ENCODE measurements at regions not wholly inside any gene's neighbourhood (a gene's known extent, or its start where the extent isn't known, plus 50 kb on each side); places are given as distances from the start of the nearest gene placed in this dataset.

DNA sequence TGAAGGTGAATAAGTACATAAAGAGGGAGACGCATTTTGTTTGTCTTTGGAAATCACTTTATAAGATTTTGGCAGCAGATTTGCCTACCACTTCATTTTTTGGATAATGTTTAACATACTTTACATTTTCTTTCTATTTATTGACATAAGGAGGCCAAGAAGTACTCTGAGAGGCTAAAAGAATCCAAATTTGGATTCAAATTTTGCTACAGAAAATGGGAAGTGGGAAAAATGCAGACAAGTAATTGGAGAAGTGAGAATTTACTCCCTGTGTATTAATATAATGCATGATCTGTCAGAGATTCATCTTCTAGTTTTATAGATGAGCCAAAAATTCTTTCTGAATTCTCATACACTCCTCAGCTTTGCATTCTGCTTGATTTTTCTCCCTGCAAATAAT is 411.2 kb upstream of the CTNND2 start:
- DNase-seq = no peak

DNA sequence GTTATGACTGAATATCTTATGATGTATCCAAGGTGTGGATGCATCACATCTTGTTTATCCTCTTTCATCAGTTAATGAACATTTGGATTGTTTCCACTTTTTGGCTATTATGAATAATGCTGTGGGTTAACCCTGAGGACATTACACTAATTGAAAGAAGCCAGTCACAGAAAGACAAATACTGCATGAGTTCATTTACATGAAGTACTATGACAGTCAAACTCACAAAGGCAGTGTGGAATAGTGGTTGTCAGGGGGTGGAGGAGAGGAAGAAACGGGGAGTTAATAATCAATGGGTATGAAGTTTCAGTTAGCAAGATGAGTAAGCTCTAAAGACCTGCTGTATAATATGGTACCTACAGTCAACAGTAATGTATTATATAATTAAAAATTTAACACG is 409.4 kb upstream of the CTNND2 start:
- DNase-seq = no peak

DNA sequence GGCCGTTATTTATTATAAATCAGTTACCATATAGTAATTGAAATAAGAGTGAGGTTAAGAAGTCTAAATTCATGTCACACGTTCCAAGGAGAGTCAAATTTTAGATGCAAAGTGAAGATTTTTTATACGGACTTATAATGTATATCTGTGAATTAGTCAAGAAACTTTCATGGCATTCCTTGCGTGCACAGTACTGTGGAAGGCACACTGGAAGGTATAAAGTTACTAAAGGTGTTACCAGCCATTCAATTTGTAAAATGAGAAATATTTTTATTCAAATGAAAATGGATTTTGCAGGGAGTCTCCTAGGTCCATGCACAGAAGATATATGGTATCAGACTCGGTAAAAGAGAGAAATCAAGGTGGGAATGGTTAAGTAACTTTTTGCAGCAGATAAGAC is 408.1 kb upstream of the CTNND2 start:
- DNase-seq = no peak

DNA sequence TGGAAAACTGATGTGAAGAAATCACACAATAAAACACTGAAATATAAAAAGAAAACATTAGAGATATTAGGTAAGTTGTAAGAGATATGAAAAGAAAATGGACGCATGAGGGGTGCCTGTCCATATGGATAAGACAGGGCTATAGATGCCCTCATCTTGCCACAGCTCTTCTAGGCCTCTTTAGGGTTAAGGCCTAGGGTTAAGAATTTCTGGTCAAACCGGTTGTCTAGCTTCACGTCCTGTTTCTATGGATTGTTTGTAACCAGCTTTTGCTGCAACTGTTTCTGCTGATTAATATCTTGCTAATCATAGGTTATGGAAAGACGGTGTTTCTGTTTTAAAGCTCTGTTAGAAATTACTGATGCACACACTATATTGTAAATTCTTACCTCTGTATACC is 389.9 kb upstream of the CTNND2 start:
- no peak for DNase-seq

DNA sequence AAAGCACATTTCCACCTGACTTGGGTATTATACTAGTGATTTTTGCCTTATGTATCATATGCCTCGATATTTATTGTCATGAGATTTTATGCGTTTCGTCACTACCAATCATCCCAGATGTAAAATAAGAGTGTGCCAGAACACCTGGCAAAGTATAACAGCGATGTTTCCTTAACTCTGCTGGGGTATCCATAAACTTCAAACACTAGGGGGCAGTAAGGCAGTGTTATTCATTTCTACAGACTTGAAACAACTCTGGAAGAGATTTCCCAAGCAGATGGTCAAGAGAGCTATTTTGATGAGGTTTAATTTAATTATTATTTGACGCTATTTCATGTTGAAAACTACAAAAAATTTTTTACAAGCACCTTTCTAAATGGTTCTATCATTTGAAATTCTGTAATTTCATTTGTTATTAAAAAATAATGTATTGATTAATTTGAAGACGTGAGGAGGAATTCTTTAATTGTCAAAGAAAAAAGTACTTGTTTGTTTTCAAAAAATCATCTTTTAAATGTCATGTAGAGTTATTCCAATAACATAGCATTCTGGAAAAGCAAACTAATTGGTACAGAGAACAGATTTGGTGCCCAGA is 388.5 kb upstream of the CTNND2 start:
- DNase-seq = no peak

DNA sequence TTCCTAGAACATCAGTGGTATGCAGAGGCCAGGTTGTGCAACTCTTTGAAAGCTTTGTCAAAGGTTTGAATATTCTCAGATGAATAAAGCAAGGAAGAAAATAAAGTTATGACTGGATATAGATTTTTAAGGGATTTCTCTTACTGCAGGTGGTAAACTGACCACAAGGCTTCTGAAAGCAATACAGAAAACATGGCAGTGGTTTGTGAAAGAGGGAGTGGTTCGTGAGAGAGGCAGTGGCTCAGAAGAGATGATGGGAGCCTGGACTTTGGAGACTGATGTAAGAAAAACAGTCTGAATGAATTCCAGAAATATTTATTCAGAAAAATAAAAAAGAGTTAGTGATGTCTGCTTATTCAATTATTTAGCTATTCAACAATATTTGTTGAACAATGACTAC is 380.4 kb upstream of the CTNND2 start:
- no peak for DNase-seq

DNA sequence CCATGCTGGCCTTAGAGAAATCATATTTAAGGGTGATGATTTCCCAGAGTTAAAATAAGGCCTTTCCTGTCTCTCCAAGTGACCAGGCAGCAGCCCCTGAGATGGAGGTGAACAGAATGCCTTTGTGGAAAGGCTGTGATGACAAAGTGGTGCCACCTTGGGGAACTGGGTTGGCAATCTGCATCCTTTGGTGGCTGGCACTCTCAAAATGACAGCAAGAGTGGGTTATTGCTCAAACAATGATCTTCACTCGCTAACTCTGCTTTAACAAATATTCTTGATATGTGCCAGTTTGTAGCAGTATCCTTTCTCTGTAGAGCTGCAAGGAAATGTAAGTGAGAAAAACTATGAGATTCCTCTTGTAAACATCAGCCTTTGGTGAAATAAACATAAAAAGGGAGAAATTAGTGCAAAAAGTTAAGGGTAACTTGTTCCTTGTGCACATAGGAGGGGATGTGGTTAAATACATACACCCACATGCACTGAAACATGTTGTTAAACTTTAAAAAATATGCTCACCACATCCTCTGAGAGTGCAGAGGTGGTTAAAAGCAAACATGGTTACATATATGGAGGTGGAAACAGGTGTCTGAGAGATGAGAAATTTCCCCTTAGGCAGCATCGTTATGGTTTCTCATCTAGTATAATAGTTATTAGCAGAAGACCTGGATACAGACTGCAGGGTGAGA is 373.4 kb upstream of the CTNND2 start:
- DNase-seq = no peak

DNA sequence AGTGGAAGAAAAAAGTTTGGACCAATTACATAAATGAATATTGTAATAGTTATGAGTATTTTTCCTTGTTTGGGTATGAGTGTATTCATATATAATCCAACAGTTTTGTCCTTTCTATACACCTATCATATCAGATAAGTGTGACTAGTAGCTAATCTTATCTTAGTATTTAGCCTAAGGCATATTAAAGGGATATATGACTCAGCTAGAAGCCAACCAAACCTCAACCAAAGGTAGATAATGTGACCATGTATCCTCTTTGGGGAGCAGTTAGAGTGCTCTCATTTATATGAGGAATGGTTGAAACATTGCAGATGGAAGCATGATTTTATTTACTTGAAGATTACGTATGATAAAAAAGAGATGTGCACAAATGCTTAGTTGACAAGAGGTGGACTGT is 370.0 kb upstream of the CTNND2 start:
- DNase-seq = no peak

DNA sequence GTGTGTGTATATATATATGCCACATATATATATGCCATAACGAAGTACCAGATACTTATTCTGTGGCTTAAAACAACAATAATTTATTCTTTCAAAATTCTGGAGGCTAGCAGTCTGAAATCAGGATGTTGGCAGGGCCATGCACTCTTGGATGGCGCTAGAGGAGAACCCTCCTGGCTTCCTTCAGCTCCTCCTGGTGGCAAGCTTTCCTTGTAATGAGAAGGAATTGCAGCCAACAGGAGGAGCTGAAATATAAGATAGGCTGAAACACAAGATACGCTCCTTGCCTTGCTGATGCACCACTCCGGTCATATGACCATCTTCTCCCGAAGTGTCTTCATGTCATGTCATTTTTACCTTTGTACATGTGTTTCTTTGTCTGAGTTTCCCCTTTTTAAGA is 368.1 kb upstream of the CTNND2 start:
- DNase-seq = no peak

DNA sequence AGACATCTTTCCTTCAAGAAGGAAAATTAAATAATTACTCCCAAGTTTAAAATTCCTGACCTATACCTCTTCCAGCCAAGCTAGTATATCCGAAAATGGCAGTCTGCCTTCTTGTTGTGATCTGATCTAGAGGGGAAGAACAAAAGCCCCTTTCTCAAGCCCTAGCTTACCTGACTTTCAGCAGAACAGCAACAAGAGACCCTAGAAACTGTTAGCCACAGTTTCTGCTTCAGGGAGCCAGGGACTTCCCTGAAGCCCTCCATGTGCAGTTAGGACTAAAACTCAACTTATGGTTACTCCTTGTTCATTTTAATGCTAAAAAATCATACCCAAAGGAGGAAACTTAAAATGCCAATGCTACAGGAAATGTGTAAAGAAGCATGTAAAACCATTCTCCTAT is 366.7 kb upstream of the CTNND2 start:
- DNase-seq = no peak

DNA sequence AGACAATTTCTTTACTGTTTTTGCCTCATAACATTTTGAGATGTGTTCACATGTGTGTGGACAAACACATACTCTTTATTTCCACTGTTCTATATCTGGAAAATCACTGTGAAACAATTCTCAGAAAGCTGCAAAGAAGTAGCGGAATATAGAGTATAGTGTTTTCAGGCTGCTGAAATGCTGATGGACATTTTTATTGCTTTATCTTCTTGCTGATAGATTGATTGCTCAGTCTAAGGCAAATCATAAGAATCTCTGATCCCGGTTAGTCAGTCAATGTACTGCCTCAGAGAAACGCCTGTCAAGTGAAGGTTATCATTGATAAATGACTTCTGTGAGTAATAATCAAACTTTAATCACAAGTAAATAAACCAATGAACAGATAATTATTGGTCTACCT is 364.9 kb upstream of the CTNND2 start:
- no peak for DNase-seq

DNA sequence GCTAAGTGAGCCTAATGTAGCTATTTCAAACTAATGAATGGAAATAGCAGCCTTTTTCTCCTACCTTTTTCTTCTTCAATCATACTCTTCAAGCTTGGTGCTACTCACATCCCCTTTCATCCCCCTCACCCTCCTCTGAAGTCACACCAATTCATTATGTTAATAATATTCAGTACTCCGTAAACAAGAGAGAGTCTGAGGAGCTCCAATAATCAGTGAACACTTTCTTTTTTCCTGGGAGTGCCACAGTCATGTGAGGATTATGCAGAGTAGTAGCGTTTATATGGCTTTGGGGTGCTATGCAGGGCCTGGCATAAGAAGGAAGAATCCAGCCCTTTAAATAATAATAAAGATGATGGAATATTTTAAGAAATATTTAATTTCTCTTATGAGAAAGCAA is 354.3 kb upstream of the CTNND2 start:
- no peak for DNase-seq

DNA sequence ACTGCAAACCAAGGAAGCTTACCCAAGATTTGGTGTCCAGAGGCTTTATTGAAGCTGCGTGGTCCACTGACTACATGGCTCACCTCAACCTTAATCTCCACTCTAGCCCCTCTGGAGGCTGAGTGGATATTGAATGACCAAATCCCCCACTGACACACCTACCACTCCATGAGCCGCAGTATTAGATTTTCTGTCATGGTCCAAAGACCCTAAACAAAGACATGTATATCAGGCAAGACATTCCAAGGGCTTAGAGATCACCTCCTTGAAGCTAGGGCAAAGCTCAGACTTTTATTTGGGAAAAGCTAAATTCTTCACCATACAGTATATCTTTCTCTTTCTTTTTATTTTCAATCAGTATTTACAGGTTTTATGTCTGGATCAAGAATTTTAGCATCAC is 346.2 kb upstream of the CTNND2 start:
- DNase-seq = no peak

DNA sequence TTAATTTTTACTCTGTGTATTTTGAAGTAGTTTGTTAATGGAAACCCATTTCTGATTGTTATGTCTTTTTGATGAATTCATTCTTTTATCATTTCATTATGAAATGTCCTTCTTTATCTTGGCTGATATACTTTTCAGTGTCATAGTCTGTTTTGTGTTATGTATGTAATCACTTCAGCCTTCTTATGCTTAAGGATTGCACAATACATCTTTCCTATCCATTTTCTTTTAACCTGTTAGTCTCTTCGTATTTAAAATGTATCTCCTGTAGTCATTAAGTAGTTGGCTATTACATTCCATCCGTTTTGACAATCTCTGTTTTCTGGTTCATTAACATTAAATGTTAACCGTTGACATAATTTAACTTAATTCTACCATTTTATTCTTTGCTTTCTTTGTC is 344.6 kb upstream of the CTNND2 start:
- no peak for DNase-seq

DNA sequence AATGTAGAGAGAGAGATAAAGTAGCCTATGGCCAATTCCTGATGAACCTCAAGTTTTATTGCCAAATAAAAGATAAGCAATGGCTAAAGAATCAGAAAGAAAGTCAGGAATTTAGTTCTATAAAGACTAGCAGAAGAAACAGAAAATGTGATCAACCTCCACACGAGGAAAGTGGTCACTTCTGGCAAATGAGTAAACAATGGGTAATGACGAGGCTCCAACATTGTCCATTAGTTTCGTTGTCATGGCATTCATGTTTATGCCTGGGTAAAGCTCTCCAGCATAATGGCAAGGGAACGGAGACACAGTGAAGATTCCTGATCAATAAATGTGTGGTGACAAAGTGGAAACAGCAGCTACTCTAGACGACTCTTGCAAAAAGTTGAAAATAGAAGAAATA is 341.8 kb upstream of the CTNND2 start:
- no peak for DNase-seq

DNA sequence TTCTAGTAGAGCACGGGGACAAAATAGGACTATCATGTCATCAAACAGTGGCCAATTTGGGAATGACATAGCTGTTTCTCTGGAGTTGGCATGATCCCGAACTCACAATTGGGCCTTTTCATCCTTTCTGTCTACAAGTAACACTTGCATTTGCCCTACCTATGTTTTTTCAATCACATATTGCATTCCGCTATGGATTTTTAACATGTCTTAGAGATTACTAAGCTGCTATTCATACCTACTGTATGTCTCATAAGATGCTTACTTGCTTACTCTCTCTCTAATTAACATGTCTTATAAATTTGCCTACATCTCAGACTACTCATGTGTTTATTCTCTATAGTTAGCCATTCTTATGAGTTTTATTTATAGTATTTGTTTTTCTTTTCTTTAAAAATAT is 341.2 kb upstream of the CTNND2 start:
- DNase-seq = no peak

DNA sequence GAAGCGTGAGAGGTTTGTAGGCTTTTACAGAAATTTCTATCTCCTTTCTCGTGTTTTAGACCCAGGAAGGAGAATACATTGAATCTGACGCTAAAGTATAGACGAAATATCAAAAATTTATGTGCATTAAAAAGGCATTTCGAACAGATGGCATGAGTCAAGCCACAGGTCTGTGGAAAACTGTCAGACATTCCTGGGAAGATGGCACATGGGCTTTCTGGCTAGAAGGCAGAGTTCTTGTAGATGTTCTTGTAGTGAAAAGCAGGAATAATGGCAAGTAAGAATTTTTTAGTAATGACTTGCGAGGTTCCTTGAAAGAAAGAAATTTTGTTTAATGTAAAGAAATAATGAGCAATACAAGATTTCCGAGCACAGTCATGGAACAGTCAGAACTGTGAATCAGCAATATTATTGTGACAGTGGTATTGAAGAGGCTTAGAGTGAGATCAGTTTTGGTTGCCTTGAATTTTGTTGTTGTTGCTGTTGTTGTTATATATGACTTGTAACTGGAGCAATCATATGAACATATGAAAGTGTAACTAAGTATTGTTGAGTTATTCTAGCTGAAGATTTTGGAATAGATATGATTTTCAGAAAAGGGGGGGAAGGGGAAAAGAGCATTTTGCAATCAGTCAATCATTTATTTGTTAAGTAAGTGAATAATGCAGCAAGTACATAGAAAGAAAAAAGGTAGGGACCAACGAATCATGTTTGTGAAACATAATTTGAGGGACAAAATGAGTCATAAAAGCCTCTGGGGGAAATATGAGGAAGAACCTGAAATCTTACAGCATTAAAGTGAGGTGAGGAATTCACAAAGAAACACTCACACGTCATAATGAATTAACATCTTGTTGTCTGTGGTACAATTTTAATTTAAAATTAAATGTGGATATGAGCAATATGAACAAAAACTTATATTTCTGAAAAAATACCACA is 339.0 kb upstream of the CTNND2 start:
- DNase-seq = no peak

DNA sequence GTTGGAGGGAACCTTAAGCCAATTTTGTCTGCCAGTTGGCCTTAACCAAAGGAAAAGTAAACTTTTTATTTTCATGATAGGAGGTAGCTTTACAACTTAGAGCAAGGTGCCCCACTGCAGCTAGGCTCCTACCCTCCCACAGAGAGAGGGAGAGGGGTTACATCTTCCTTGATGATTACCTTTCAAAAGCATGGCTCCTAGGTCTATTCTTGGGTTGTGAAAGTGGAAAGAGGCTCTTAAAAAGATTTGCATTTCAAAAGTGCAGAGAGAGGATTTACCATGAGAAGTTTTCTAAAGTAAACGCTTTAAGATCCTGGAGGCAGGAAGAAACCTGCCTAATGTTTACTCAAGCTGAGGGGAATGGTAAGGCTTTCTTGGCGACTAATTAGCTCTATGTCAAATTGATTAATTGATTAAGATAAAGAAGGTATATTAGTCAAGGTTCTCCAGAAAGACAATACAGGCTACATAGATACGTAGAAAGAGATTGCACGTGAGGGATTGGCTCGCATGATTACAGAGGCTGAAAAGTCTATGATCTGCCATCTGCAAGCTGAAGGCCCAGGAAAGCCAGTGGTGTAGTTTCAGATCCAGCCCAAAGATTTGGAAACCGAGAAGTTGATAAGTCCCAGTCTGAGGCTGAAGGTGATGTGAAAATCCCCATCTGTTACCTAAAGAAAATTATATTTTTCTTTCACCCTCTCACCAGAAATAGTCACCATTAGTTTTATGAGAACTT is 333.8 kb upstream of the CTNND2 start:
- no peak for DNase-seq

DNA sequence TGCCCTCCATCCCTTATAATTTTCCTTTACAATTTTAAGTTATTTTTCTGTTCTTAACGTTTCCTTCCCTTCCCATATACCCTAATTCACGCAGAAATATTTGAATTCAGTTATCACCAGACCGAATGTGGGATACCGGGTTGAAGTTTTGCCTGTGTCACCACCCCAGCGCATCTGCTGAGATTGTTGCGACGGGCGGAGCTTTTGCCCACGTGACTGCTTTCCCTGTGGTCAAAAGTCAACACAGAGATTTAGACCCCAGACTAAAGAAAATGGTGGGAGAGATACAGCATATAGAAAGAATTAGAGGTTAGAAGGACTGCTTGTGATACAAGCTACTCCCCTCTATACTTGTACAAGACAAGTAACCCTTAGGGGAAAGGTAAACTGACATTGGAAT is 326.4 kb upstream of the CTNND2 start:
- DNase-seq = no peak

DNA sequence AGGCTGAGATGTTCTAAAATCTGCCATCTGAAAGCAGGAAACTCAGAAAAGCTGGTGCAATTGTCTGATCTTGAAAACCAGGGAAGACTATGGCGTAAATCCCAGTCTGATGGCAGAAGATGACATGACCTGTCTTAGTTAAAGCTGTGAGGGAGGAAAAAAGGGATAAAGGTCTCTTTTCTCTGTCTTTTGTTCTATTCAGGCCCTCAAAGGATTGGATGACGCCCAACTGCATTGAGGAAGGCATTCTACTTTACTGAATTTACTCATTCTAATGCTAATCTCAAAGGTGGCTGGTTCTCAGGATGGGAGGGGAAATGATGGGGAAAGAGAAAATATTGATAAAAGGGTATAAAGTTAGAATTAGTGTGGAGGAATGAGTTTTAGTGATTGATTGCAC is 312.8 kb upstream of the CTNND2 start:
- DNase-seq = no peak

DNA sequence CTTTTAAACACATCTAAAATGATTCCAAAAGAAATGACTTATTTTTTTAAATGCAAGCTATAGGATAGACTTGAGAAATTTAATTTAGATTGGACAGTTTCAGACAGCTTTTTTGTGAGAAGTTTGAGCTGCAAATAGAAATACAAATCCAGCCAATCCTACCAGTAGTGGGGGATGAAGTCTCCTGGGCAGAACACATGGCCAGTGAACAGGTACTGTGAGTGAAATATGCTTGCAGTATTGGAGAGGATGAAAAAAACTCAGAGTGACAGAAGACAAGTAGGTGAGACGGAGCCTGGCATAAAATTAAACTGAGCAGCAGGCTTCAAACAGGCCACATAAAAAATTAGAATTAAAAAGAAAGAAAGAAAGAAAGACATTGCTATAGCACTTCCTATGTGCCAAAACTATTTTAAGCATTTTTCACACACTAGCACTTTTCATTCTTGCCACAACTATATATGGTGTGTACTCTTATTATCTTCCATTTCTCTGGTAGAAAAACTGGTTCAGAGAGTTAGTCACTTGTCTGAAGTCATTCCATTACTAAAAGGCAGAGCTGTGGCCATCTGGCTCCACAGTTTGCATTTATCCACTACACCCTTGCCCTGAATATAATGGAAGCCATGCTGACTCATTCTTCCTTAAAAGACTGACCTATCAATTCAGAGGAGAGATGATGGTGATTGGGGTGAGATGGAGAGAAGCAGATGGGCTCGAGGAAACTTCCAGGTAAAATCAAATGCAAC is 310.2 kb upstream of the CTNND2 start:
- no peak for DNase-seq

DNA sequence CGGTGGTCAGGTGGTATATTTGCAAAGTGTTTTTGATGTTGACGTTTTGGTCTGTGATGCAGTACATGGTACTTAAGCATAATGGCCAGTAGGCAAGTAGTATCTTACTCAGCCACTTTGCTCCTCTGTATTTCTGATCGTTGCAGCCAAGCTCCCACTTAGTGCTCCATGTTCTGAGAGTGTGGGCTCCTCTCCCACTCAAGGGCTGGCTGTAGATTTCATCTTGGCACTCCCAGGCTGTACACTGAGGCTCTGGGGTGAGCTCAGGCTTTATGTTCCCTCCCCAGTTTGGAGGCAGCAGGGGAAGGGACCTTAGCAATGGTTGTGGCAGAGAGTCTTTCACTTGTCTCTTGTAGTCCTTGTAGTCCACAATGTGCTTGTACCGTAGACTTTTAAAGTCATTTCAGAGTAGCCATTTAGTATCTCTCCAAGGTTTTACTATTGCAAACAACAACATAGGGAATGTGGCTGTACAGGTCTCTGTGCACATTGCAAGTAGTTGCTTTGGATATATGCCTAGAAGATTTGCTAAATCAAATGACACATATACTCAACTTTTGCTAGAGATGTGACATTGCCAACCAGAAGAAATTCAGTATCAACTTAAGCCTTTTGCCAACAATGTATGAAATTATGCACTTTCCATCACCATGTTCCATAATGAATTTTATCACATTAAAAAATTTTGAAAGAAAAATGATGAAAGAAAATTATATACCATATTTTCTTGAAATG is 304.3 kb upstream of the CTNND2 start:
- no peak for DNase-seq

Measured in NCI-H345 (cell line).